ENCODE measurements at regions not wholly inside any gene's neighbourhood (a gene's known extent, or its start where the extent isn't known, plus 50 kb on each side); places are given as distances from the start of the nearest gene placed in this dataset.

GRCh38 chr6:156024339-156024738, 568.7 kb upstream of the NOX3 start:
- TF ChIP-seq CTCF (IDR thresholded peaks at IDR 0.05) (no peak), EZH2phosphoT487 (IDR thresholded peaks at IDR 0.05) (no peak)

Data from neural progenitor cell (in vitro differentiated cells).